Neural cell (in vitro differentiated cells): ENCODE measurements at regions not wholly inside any gene's neighbourhood (a gene's known extent, or its start where the extent isn't known, plus 50 kb on each side); places are given as distances from the start of the nearest gene placed in this dataset.

ENCODE experiments used
- CTCF ChIP-seq: fragments of 450-650 bp; IDR thresholded peaks from 2 replicates; pipeline ENCODE4 v1.5.1; 2014; ENCODE audit warnings: antibody characterized with exemption, mild to moderate bottlenecking, moderate library complexity; ENCODE audit not compliant: poor library complexity, severe bottlenecking
- EP300 ChIP-seq: fragments of 450-650 bp; conservative IDR thresholded peaks from 2 replicates; pipeline ENCODE4 v1.6.1; 2014; ENCODE audit warnings: antibody characterized with exemption, mild to moderate bottlenecking, moderate library complexity; ENCODE audit not compliant: poor library complexity, severe bottlenecking
- SMC3 ChIP-seq: fragments of 450-650 bp; conservative IDR thresholded peaks from 2 replicates; pipeline ENCODE4 v1.6.1; 2014; ENCODE audit warnings: antibody characterized with exemption, mild to moderate bottlenecking, moderate library complexity; ENCODE audit not compliant: poor library complexity

GRCh38 chr6:145525038-145525437 lies 210.3 kb downstream of the EPM2A start:
- TF ChIP-seq SMC3 (no peak), CTCF (no peak), EP300 (no peak)
